ENCODE measurements at regions not wholly inside any gene's neighbourhood (a gene's known extent, or its start where the extent isn't known, plus 50 kb on each side); places are given as distances from the start of the nearest gene placed in this dataset.

DNA sequence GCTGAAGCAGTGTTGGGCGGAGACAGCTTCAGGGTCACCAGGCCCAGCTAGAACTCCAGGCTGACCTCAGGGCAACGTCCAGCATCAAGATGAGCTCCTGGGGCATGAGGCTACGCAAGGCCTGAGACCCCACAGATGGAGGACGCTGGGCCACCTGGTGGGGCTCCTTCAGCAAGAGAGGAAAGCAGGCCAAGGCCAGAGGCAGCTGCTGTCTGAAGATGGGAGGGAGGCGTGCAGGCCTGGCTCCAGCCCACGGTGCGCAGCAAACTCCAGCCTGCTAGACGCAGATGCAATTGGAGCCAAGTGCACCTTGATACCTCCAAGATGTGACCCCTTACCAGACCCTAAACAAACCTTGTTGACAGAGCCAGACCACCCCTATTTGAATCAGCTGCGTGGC is 220.9 kb upstream of the RREB1 start:
- WGBS, 5 donors = 90 to 97% (median 95%) methylated on average over 5 to 9 of the region's 9 CpGs
- no peaks in the 10 kb centered on the region for H3K27me3 ChIP-seq
- TF ChIP-seq POLR2A (IDR thresholded peaks at IDR 0.05) (no peak), POLR2AphosphoS5 (IDR thresholded peaks at IDR 0.05) (no peak), EP300 (IDR thresholded peaks at IDR 0.05) (no peak)
- TF ChIP-seq, protein P1, sequence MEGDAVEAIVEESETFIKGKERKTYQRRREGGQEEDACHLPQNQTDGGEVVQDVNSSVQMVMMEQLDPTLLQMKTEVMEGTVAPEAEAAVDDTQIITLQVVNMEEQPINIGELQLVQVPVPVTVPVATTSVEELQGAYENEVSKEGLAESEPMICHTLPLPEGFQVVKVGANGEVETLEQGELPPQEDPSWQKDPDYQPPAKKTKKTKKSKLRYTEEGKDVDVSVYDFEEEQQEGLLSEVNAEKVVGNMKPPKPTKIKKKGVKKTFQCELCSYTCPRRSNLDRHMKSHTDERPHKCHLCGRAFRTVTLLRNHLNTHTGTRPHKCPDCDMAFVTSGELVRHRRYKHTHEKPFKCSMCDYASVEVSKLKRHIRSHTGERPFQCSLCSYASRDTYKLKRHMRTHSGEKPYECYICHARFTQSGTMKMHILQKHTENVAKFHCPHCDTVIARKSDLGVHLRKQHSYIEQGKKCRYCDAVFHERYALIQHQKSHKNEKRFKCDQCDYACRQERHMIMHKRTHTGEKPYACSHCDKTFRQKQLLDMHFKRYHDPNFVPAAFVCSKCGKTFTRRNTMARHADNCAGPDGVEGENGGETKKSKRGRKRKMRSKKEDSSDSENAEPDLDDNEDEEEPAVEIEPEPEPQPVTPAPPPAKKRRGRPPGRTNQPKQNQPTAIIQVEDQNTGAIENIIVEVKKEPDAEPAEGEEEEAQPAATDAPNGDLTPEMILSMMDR (IDR thresholded peaks at IDR 0.05) = no peak
- H3K27ac ChIP-seq = no peak overlapping the region
- H3K4me1 ChIP-seq = peaks cover 0 to 20% (median 9%) of the 10 kb centered on the region in 4 donors
- H3K36me3 ChIP-seq = no peaks in the 10 kb centered on the region
- H3K4me3 ChIP-seq = no peak overlapping the region
- H3K9me3 ChIP-seq = no peaks in the 10 kb centered on the region
- no peak for DNase-seq
- intact Hi-C loops (cut with DNase I; ENCODE audit: low total_unique reads) = no loop called here

DNA sequence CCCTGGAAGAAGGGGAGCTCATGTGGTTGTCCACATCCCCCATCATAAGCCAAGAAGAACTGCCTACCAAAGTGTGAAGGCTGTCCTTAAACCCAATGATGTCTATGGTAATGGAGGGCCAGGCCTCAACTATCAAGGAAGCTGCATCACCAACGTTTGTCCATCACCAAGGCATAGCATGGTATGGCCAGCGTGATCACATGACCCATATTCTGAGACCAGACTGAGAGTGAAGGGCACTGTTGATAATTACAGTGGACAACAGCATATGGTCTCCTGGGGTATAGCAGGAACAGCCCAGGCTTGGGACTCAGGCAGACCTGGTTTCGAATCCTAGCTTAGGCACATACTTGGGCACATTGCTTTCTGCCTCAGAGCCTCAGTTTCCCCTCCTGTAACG is 218.2 kb upstream of the RREB1 start:
- DNase-seq = no peak
- intact Hi-C loops (cut with DNase I; ENCODE audit: low total_unique reads) = no loop called here
- TF ChIP-seq POLR2A (IDR thresholded peaks at IDR 0.05) (no peak), EP300 (IDR thresholded peaks at IDR 0.05) (no peak), POLR2AphosphoS5 (IDR thresholded peaks at IDR 0.05) (no peak)
- TF ChIP-seq, protein P1 (IDR thresholded peaks at IDR 0.05) = no peak
- no peaks in the 10 kb centered on the region for H3K36me3 ChIP-seq
- no peak overlapping the region for H3K4me3 ChIP-seq
- peak overlapping the region in 1 of 5 donors; percentile 67 for H3K27ac ChIP-seq
- 76 to 86% (median 81%) methylated on average over 4 of the region's 4 CpGs for WGBS, 5 donors
- peaks cover 0 to 20% (median 9%) of the 10 kb centered on the region in 4 donors for H3K4me1 ChIP-seq
- no peaks in the 10 kb centered on the region for H3K27me3 ChIP-seq
- H3K9me3 ChIP-seq = no peaks in the 10 kb centered on the region

DNA sequence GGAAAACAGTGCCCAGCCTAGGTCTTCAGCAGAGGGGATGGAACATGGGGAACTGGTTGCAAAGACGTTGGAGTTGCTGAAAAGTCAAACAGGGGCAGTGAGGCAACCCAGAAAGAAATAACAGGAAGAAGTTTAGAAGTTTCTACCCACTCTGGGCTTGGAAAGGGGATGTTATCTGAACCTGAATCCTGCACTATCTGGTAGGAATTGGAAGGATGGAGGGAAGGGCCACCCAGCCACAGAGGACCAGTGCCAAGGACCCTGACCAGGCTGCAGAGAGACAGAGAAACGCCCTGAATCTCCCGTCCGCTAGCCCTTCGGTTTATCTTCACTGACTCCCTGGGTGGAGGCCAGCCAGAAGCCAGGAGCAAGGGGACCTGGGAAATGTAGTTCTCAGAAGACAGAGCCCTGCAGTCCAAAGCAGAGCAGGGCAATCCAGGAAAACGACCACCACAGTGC is 217.3 kb upstream of the RREB1 start:
- 2 to 26% (median 11%) methylated on average over 6 of the region's 6 CpGs for WGBS, 5 donors

DNA sequence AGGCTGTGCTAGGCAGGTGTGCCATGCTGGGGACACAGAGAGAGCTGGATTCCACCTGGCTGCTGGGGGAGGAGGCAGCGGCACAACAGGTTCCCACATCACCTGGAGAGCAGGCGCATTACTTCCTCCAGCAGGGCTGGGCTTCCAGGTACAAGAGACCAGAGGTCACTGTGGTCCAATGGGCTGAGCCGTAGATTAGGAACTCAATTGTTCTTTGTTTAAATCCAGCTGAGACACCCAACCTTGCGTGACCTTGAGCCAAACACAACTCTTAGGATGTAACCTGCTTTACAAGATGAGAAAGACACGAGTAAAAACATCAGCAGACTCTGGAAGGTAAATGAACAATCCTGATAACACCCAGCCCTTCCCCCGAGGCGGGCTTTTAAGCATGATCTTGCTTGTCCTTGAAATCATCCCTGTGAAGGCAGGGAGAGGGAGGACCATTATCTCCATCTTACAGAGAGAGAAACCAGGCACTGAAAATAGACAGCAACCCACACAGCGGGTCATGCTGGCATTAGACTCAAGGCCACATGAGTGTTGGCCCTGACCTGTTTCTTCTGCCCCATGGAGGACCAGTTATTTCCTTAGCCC is 216.5 kb upstream of the RREB1 start:
- peak; percentile 80 to 82 for DNase-seq
- Histone ChIP-seq H3K27ac (peak overlapping the region; percentile 27 to 67 (median 61)), H3K9me3 (no peaks in the 10 kb centered on the region), H3K4me3 (no peak overlapping the region), H3K27me3 (no peaks in the 10 kb centered on the region), H3K4me1 (peaks cover 0 to 13% (median 5%) of the 10 kb centered on the region in 4 donors), H3K36me3 (no peaks in the 10 kb centered on the region)
- intact Hi-C loops (cut with DNase I; ENCODE audit: low total_unique reads) = no loop called here
- TF ChIP-seq, protein P1 (IDR thresholded peaks at IDR 0.05) = no peak
- TF ChIP-seq POLR2AphosphoS5 (IDR thresholded peaks at IDR 0.05) = peak in 2 of 3 donors; percentile 25 to 48
- 45 to 77% (median 63%) methylated on average over 8 of the region's 8 CpGs for WGBS, 5 donors

More for the DNA sequence above, 217.3 kb upstream of the RREB1 start:
- Histone ChIP-seq H3K4me1 (peaks cover 0 to 20% (median 9%) of the 10 kb centered on the region in 4 donors), H3K9me3 (no peaks in the 10 kb centered on the region), H3K27me3 (no peaks in the 10 kb centered on the region), H3K27ac (peak overlapping the region; percentile 27 to 67 (median 58)), H3K4me3 (no peak overlapping the region), H3K36me3 (no peaks in the 10 kb centered on the region)
- intact Hi-C loops (cut with DNase I; ENCODE audit: low total_unique reads) = no loop called here
- DNase-seq = peak; percentile 58 to 73
- TF ChIP-seq POLR2AphosphoS5 (IDR thresholded peaks at IDR 0.05) (no peak), EP300 (IDR thresholded peaks at IDR 0.05) (no peak), POLR2A (IDR thresholded peaks at IDR 0.05) (no peak)
- TF ChIP-seq, protein P1 (IDR thresholded peaks at IDR 0.05) = no peak

All from stomach (tissue), 8 donors.